ENCODE measurements at regions not wholly inside any gene's neighbourhood (a gene's known extent, or its start where the extent isn't known, plus 50 kb on each side); places are given as distances from the start of the nearest gene placed in this dataset.

DNA sequence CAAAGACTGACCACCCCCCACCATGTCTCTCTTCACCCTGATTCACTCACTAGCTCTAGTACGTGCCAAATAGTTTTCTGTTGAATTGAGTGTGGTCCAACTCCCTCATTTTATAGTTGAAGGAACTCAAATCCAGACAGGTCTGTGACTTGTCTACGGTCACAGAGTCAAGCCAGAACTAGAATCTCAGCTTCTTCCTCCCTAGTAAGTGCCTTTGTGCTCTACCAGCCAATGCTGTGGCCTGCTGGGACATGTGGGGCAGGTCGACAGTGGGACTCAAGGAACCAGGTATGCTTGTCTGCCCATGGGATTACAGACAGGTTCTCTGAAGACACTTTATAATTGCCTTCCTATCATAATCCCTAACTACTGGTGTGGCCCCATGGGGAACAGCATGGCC lies 108.6 kb upstream of the CPEB2 start:
- TF ChIP-seq, protein P1, sequence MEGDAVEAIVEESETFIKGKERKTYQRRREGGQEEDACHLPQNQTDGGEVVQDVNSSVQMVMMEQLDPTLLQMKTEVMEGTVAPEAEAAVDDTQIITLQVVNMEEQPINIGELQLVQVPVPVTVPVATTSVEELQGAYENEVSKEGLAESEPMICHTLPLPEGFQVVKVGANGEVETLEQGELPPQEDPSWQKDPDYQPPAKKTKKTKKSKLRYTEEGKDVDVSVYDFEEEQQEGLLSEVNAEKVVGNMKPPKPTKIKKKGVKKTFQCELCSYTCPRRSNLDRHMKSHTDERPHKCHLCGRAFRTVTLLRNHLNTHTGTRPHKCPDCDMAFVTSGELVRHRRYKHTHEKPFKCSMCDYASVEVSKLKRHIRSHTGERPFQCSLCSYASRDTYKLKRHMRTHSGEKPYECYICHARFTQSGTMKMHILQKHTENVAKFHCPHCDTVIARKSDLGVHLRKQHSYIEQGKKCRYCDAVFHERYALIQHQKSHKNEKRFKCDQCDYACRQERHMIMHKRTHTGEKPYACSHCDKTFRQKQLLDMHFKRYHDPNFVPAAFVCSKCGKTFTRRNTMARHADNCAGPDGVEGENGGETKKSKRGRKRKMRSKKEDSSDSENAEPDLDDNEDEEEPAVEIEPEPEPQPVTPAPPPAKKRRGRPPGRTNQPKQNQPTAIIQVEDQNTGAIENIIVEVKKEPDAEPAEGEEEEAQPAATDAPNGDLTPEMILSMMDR (IDR thresholded peaks at IDR 0.05 in 4 of 5, conservative IDR thresholded peaks at IDR 0.05 in 1 of 5): no peak
- TF ChIP-seq POLR2A (IDR thresholded peaks at IDR 0.05): no peak

Measured in gastrocnemius medialis (tissue), 4 donors.